ENCODE measurements at regions not wholly inside any gene's neighbourhood (a gene's known extent, or its start where the extent isn't known, plus 50 kb on each side); places are given as distances from the start of the nearest gene placed in this dataset.
"Not testable (repeated sequence)": the region's sequence is repeated elsewhere in the genome, so short reads cannot be mapped to it uniquely, and the experiment has no call there.

DNA sequence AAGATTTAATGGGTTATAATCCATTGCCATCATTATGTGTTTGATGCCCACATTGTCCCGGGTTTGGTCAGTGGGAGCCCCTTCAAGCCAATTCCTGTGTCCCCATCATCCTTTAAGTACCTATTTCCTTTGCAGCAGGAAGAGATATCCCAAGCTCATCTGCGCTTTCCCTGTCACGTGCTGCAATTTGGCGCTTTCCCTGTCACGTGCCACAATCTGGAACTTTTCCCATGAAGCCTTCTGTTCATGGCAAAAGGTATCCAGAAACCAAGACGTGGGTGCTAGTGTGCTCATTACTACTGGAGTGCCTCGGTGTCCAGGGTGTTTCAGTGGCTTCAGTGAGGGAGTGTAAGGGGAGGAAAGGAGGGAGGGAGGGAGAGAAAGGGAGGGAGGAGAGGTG, 168.5 kb downstream of the NPIPB11 start:
- TF ChIP-seq EZH2 (IDR thresholded peaks at IDR 0.05) (no peak), FOXP2 (optimal IDR thresholded peaks at IDR 0.05; ENCODE audit: control extremely low read depth, extremely low read length, insufficient read depth) (no peak), POLR2AphosphoS5 (IDR thresholded peaks at IDR 0.05; ENCODE audit: borderline replicate concordance, low read depth, low read length) (no peak)
- no peak overlapping the region for H3K27ac ChIP-seq
- H3K9me3 ChIP-seq (ENCODE audit: low read depth, low read length): no peaks in the 10 kb centered on the region
- no peak for DNase-seq (ENCODE audit: low read depth, low spot score)
- no peaks in the 10 kb centered on the region for H3K36me3 ChIP-seq (ENCODE audit: insufficient read depth, low read length)
- H3K4me3 ChIP-seq: no peak overlapping the region
- no peak overlapping the region for H3K9ac ChIP-seq (ENCODE audit: insufficient read length)

DNA sequence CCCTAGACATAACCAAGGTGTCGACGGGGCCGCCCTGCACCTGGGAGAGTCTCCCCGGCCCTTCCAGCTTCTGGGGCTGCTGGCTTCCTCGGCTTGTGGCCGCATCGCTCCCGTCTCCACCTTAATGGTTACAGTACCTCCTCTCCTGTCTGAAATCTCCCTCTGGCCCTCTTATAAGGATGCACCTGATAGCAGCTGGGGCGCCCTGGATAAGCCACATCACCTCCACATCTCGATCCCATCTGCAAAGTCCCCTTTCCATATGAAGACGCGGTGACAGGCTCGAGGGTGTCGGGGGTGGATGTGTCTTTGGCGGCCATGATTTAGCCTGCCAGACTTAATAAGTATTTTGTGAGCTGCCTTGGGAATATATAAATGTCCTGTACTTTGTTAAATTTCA, 169.0 kb downstream of the NPIPB11 start:
- DNase-seq (ENCODE audit: low read depth, low spot score); H3K27ac ChIP-seq; H3K36me3 ChIP-seq (ENCODE audit: insufficient read depth, low read length); H3K9me3 ChIP-seq (ENCODE audit: low read depth, low read length); H3K4me3 ChIP-seq; H3K9ac ChIP-seq (ENCODE audit: insufficient read length): not testable (repeated sequence)

DNA sequence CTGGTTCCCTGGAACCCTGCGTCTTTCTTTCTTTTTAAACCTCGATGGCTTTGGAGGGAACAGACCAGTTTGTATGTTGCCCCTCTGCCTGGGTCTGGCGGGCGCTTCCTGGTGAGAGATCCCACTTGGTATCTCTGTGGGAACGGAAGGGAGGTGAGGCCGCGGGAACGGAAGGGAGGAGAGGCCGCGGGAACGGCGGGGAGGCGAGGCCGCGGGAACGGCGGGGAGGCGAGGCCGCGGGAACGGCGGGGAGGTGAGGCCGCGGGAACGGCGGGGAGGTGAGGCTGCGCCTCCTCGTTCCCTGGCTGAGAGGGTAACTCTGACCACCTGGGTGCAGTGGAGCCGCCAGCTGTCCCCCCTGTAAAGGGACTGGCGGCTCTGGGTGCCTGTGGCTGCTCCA, 169.5 kb downstream of the NPIPB11 start:
- H3K36me3 ChIP-seq (ENCODE audit: insufficient read depth, low read length); H3K9ac ChIP-seq (ENCODE audit: insufficient read length); H3K27ac ChIP-seq; H3K4me3 ChIP-seq; DNase-seq (ENCODE audit: low read depth, low spot score); H3K9me3 ChIP-seq (ENCODE audit: low read depth, low read length): not testable (repeated sequence)

DNA sequence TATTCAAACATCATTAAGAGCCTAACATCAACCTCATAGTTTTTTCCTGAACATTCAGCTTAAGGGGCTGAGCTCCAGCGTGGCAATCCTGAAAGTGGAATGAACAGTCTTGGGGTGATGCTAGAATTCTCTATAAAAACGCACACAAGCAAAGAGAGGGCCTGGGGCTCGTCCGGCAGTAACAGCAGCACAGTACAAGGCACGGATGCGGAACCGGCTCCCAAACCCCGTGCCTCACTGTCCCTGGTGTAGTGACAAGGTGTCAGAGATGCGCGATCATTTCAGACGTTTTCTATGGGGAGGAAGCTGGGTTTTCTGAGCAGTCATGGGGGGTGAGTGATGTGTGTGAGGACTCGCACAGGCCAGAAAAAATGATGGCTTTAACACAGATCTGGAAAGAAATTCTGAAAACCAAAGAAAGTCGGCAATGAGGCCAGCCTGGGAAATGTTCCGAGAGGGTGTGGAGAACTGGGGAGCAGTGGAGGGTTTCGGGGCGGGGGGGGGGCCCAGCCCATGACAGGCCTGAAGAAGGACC, 170.6 kb downstream of the NPIPB11 start:
- H3K27ac ChIP-seq; H3K36me3 ChIP-seq (ENCODE audit: insufficient read depth, low read length); H3K9ac ChIP-seq (ENCODE audit: insufficient read length); H3K9me3 ChIP-seq (ENCODE audit: low read depth, low read length); H3K4me3 ChIP-seq; DNase-seq (ENCODE audit: low read depth, low spot score): not testable (repeated sequence)

DNA sequence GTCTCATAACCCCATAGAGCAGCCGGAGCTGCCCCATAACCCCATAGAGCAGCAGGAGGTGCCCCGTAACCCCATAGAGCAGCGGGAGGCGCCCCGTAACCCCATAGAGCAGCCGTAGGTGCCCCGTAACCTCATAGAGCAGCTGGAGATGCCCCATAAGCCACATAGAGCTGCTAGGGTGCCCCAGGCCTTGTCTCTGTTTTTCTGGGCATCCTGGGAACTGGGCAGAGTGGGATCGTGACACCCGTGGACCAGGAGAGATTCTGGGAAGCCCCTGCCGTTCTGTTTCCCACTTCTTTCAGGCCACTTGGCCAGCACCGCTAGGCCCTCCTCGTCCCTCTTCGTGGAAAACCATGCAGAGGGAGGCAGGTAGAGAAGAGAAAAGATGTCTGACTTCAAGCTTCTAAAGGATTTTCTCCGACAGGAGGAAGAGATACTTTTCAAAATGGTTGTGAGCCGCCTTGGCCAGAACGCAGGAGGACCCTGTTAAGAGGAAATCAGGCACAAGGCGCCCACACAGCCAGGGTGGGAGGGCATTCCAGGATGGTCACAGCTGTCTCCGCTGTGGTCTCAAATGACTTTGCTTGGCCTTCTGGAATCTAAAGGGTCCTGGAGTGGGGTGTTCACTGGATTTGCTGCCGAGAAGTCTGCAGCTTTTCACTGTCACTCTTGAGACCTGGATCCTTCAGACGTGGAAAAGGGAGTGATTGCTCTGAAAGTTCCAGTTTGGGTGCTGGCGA, 171.8 kb downstream of the NPIPB11 start:
- H3K9me3 ChIP-seq (ENCODE audit: low read depth, low read length); DNase-seq (ENCODE audit: low read depth, low spot score); H3K27ac ChIP-seq; H3K36me3 ChIP-seq (ENCODE audit: insufficient read depth, low read length); H3K4me3 ChIP-seq; H3K9ac ChIP-seq (ENCODE audit: insufficient read length): not testable (repeated sequence)

DNA sequence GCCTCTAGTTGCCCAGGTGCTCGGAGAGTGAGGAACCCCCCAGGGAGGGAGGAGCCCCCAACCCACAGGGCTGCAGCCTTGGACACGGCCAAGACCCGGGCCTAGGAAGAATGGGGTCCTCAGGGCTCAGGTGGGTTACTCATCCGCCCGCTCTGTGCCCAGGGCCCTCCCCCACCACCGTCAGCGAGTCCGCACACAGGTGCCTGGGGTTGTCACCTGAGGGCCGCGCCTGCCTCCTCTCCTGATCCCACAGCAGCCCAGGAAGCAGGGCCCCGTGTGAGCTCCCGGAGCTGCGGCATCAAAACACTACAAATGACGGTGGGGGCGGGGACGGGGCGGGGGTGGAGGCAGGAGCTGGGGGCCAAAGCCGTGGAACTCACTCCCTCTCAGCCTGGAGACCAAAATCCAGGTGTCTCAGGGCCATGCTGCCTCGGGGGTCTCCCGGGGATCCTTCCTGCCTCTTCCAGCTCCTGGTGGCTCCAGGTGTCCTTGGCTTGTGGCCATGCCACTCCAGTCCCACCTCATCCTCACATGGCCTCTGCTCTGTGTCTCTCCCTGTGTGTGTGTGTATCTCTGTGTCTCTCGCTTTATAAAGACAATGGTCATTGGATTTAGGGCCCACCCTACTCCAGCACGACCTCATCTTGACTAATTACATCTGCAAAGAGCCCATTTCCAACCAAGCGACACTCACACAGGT, 172.7 kb downstream of the NPIPB11 start:
- DNase-seq (ENCODE audit: low read depth, low spot score); H3K4me3 ChIP-seq; H3K27ac ChIP-seq: not testable (repeated sequence)

DNA sequence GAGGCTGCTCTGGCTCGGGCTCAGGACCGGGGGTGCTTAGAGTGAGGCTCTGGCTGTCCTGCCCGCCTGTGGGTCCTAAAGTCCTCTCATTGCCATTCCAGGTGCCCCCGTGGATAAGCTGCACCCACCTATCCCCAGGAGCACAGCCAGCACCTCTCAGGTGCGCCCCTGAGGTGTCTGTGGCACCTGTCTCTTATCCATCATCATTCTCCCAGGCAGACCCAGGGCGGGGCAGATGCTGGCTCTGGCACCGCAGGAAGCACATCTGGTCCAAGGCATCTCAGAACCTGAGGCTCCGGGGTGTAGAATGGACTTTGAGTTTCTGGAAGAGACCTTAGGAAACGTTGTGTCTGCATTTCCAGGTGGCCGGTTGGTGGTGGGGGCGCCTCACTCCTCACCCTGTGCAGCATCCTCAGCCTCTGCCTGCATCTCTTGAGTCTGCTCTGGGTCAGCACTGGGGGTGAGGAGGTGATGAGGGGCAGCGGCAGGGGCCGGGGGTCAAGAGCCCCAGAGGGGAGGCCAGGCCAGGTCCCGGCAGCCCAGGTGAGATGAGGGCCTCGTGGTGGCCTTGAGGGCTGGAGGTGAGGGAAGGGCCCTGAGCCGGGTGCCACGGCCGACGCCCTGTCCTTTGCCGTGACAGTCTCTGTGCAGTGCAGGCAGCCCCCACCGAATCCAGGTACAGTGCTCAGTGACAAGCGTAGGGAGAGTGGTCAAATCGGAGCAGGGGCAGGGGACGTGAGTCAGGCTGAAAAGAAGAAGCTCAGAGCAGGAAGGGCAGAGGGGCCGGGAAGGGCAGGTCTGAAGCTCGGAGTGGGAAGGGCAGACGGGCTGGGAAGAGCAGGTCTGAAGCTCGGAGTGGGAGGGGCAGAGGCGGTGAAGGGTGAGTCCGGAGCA, 173.5 kb downstream of the NPIPB11 start:
- no peak overlapping the region for H3K4me3 ChIP-seq
- H3K9ac ChIP-seq (ENCODE audit: insufficient read length): no peak overlapping the region
- DNase-seq (ENCODE audit: low read depth, low spot score): no peak
- H3K36me3 ChIP-seq (ENCODE audit: insufficient read depth, low read length): no peaks in the 10 kb centered on the region
- no peak for TF ChIP-seq EZH2 (IDR thresholded peaks at IDR 0.05)
- TF ChIP-seq FOXP2 (optimal IDR thresholded peaks at IDR 0.05; ENCODE audit: control extremely low read depth, extremely low read length, insufficient read depth): no peak
- no peak for TF ChIP-seq POLR2AphosphoS5 (IDR thresholded peaks at IDR 0.05; ENCODE audit: borderline replicate concordance, low read depth, low read length)
- H3K27ac ChIP-seq: no peak overlapping the region
- H3K9me3 ChIP-seq (ENCODE audit: low read depth, low read length): no peaks in the 10 kb centered on the region

More for the DNA sequence above, 172.7 kb downstream of the NPIPB11 start:
- not testable (repeated sequence) for H3K9me3 ChIP-seq (ENCODE audit: low read depth, low read length); H3K9ac ChIP-seq (ENCODE audit: insufficient read length); H3K36me3 ChIP-seq (ENCODE audit: insufficient read depth, low read length)

DNA sequence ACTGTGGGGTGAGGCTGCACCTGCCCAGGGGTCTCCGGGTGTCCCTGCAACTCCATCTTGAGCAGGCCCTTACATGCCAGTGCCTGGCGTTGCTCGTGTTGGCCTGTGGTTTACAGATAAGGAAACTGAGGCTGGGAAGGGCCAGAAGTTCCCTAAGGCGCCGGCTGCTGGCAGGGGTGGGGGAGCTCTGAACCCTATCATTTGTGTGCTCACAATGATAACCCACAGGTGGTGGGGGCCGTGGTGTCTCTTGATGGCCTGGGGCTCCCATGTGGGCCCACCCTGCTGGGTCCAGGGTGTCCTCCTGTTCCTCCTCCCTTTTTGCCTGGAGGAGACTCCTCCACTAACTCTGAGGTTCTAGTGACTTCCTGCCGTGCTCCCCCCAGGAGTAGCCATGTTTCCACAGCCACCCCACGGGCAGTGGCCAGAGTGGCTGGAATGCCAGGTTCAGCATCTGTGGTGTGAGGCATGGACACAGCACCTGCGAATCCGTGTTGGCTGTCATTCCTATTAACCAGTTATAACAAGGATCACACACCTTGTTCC, 174.3 kb downstream of the NPIPB11 start:
- H3K4me3 ChIP-seq; H3K27ac ChIP-seq; H3K36me3 ChIP-seq (ENCODE audit: insufficient read depth, low read length); H3K9me3 ChIP-seq (ENCODE audit: low read depth, low read length); DNase-seq (ENCODE audit: low read depth, low spot score); H3K9ac ChIP-seq (ENCODE audit: insufficient read length): not testable (repeated sequence)

DNA sequence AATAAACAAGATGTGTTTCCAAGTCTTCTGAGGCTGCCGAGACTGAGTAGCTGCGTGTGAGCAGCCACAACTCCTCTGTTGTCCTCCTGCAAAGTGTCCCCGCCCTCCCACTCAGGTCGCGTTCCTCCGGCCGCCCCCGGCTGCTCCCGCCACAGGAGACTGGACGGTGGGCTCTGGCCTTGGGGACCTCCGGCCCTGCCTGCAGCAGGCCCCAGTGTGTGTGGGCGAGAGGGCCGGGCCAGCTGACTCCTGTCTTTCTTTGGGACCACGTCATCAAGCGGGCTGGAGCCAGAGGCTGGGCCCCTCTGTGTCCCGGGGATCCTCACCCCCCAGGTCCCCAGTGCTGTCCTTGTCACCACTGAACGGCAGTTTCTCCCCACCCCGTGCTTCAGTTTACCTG, 175.3 kb downstream of the NPIPB11 start:
- TF ChIP-seq FOXP2 (optimal IDR thresholded peaks at IDR 0.05; ENCODE audit: control extremely low read depth, extremely low read length, insufficient read depth) (no peak), EZH2 (IDR thresholded peaks at IDR 0.05) (no peak), POLR2AphosphoS5 (IDR thresholded peaks at IDR 0.05; ENCODE audit: borderline replicate concordance, low read depth, low read length) (no peak)
- H3K4me3 ChIP-seq: no peak overlapping the region
- H3K36me3 ChIP-seq (ENCODE audit: insufficient read depth, low read length): no peaks in the 10 kb centered on the region
- no peak overlapping the region for H3K27ac ChIP-seq
- no peak for DNase-seq (ENCODE audit: low read depth, low spot score)
- no peaks in the 10 kb centered on the region for H3K9me3 ChIP-seq (ENCODE audit: low read depth, low read length)
- H3K9ac ChIP-seq (ENCODE audit: insufficient read length): no peak overlapping the region
